NCI-H69 (cell line): ENCODE measurements at regions not wholly inside any gene's neighbourhood (a gene's known extent, or its start where the extent isn't known, plus 50 kb on each side); places are given as distances from the start of the nearest gene placed in this dataset.

ENCODE experiments used
- DNase-seq: peaks from one replicate; lab custom pipeline; 2025; lab: John Stamatoyannopoulos, UW

GRCh38 chr5:108649646-108650045, 98.1 kb upstream of the FER start:
- DNase-seq = no peak

DNA sequence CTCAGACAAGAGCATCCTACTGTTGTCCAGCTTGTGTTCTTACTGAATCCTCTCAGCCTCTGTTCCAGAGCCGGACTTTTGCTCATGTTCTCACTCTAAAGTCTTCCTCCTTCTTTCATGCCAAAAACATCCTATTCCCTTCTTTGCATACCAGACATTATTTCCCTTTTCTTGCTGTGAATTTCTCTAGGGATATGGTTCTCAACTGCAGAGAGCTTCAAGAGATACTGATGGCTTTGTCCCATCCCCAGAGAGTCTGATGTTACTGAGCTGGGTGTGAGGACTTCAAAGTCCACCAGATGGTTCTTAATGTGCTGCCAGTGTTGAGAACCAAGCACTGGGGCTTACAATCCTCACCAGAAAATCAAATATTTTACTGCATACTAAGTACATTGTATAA, 98.6 kb upstream of the FER start:
- no peak for DNase-seq

GRCh38 chr5:108642170-108642906, 105.4 kb upstream of the FER start:
- DNase-seq = peak; percentile 82

GRCh38 chr5:108641596-108641995, 106.1 kb upstream of the FER start:
- no peak for DNase-seq

DNA sequence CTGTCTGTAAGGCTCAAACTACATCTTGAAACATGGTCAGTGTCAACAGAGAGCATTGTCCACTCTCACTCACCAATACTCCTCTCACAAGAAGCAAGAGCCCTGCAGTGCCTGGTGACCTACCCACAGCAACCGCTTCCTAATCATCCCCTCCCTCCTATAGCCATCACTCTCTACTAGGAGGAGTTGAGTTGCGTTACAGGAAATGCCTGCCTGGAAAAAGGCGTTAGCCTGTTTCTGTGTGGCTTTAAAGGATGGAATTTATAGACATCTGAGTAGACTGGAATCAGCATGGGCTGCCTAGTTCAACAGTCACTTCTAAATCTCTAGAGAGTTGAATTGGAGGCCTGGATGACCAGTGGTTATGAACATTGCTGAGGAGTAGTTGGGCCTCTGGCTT, 108.3 kb upstream of the FER start:
- DNase-seq = no peak

DNA sequence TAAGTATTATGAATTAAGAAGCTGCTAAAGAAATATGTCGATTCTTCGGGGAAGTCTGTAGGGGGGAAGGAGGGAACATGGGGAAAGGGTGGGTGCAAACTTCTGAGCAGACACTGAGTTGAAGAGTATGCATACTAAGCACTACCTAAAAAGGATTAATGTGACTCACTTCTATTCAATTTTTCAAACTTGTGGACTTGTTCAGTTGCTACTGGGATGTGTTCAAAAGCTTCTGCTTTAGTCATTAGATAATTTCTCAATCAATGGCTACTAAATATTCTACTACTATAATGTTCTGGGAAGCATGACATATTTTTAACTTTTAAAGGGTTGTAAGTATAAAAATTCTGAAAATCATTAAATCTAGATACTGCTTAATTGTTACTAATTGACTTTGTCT, 109.7 kb upstream of the FER start:
- DNase-seq = no peak

DNA sequence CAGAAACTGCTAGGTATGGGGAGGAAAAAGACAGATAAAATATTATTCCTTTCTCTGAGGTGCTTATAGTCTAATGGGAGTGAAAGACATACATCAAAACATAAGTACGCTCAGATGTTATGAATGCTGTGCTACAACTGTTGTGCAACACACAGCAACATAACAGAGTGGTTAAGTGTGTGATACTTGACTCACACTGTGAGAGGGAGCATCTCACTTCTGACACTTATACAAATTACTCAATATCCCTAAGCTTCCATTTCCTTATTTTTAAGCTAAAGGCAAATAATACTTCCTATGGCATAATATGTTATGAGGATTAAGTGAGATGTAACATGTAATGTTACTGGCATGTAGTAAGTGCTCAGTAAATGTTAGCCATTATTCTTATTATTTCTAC, 110.6 kb upstream of the FER start:
- DNase-seq = no peak

DNA sequence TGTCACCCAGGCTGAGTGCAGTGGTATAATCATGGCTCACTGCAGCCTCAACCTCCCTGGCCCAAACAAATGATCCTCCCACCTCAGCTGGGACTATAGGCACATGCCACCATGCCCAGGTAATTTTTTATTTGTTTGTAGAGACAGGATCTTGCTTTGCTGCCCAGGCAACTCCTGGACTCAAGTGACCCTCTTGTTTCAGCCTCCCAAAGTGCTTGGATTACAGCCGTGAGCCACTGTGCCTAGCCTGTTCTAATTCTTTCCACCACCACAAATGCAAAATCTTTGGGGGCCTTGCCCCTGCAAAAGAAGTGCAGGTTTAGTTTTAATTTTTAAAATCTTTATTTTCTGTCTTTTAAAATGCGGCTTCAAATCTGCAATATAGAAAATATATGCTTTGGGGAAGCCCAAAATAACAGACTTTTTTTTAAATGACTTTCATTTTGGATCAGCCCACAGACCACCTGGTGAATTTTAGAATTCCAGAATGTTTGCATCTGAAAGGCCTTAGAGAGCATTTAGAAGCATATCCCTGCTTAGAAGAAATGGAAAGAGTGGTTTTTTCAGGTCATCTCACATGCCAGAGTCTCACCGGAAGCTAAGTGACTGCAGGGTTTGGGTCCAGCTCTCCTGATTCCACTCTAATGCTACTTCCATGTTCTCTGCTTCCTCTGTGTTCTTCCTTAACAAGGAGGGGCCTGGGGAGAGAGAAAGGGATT, 111.4 kb upstream of the FER start:
- no peak for DNase-seq

- no peak for DNase-seq
These were observed 112.9 kb upstream of the FER start for GRCh38 chr5:108634617-108635288.

DNA sequence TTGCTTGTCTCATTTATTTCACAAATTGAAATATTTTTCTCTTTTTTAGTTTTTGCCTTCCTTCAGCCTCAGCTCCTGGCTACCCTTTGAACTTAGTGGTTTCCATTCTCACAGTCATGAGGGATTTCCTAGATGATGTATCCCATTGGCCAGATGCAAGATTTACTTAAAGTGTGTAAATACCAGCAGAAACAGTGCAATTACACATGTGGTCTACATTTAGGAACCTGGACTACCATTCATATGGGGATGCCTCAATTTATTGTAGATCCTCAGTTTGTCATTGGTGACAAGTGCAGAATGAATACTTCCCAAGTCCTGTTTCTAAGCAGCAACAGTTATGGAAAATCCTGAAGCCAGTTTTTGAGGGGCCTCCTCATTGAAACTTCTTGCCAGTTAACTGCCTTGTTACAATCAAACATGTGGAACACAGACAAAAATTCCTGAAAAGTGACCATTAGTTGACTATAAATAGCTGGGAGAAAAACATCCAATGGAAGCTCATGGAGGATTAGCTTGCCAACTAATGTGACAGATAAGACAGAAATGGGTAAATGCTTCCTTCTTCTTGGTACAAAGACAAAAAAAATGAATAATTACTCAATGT, 113.6 kb upstream of the FER start:
- no peak for DNase-seq

DNA sequence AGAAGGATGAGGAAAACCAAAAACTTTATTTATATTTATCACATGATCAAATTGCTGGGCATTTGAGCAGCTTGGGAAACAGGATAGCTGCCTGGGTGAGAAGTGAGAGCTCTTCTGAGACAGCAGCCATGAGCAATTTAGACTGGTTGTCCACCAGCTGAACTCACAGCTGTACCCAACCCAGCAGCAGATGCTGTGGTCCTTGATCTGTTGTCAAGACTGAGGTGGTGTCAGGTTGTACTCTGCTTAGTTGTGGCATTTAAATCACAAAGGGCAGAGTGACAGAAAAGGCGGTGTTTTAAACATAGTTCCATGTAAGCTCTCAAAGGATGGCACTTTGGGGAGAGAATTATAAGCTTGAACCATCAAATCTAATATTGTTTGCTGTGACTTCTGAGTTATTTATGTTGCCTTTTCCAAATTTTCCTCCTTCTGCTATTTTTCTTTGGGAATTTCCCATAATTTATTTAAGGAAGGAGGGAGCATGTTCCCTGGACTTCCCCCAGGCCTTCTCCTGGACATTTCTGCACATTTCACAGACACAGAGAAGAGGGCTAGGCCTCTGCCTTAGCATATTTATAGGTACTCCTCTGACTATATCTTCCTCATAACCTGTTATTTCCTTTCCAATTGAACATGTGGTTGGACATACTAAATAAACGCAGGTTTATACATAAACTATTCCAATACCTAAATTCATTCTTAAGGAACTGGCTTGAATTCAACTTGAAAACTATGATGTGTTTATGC, 117.7 kb upstream of the FER start:
- DNase-seq = no peak

DNA sequence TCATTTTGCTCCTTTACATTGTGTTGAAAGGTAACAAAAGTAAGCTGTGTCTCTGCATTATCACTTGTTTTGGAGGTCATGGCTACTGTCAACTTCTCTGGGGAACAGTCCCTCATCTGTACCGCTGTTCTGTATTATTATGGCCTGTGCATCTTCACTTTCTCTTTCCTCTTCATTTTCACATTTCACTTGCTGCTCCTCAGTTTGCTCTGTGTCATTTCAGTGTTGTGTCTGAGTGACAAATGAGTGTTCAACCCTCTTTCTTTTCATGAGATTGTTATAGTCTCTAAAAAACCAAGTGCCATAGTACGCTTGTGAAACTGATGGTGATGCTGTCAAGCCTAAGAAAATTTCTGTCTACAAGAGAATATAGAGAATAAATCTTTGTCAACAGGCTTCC, 122.0 kb upstream of the FER start:
- no peak for DNase-seq

GRCh38 chr5:108623826-108624225, 123.9 kb upstream of the FER start:
- no peak for DNase-seq

DNA sequence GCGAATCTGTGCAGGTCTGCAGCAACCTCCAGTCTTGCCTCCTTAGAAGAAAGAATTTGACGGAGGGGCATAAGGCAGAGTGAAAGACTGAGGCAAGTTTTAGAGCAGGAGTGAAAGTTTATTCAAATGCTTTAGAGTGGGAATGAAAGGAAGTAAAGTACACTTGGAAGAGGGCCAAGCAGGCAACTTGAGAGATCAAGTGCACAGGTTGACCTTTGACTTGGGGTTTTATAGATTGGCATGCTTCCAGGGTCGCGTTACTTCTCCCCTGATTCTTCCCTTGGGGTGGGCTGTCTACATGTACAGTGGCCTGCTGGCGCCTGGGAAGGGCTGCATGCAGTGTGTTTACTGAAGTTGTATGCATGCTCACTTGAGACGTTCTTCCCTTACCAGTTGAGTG, 127.2 kb upstream of the FER start:
- no peak for DNase-seq

- no peak for DNase-seq
These were observed 127.9 kb upstream of the FER start for GRCh38 chr5:108619815-108620214.

DNA sequence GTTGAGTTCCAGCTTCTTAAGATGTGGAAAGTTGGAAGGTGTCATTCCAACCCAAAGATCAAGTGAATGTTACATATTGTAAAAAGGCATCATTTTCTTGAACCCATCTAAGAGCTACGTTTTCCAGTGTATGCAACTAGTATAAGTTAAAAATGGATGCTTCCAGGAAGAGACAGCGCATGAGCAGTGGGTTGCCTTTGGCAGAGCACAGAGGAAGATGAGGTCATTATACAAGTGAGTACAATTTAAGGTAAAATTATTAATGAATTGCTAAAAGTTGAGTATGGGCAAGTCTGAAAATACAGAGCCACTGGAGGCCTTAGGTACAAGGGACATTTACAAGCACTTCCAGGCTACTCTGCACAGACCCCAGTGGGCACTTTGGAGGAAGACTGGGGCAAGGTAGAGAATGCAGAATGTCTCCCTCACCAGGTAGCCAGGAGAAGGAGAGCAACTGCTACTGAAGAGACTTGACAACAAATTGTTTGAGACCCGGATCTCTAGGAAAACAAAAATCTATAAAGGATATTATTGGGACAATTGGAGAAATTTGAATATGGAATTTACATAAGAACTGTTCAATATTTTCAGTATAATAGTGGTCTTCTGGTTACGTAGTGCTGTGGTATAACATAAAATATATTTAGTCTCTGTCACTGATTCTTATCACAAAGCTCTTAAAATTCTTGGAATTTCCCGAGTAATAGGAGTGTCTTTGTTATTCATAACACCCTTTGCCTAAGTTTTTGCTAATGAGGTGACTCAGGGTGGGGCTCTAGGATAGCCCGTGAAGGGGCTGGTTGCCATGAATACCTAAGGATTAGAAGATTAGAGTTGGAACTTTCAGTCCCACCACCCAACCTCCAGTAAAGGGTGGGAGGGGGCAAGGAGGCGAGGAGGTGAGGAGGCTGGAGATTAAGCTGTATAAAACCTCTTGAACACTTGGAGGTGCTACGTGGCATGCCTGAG, 129.9 kb upstream of the FER start:
- no peak for DNase-seq

DNA sequence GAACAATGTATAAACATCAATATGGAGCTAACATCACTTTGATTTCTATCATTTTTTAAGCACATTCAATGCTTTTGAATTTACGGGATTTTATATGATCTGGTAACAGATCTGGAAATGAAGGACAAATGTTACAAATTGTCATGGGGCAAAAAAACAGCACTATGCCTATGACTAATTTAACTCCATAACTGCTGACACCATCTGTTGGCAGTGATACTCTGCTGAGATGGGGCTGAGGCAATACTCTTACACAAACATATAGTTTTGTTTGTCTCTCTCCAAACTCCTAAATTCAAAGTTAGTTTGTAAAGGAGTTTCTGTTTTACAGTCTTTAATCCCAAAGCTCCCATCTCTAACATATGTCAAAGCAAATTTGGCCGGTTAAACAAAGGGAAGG, 132.5 kb upstream of the FER start:
- no peak for DNase-seq

DNA sequence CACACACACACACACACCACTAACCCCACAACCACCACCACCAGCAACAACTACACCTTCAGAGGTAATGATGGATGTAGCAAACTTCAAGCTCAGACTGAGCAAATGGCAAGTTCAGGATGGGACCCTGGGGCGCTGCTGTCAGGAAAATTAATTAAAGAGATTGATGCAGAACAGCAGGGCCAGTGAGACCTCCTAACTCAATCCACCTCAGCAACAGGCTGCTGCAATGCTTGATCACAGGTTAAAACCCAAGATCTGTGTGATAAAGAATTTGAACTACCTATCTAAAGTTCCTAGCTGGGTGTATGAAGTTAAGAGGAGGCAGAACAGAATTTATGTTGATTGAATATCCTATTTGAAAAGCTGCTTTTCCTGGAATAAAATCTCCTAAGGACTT, 140.3 kb upstream of the FER start:
- DNase-seq = no peak

DNA sequence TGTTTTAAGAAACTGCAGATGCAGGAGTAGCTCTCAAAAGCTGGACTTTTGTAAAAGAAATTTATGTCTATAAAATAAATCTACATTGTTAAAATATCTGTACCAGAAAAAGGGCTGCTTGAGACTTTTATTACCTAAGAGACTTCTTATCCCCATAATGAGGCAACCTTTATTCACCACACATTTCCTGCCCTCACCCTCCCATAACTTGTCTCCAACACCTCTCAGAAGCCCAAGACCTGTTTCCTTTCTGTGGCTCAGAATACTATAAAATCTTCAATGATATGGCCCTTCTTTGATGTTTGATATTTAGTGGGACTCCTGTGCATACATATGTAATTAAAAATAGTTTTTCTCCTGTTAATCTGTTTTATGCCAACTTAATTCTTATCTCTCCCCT, 141.5 kb upstream of the FER start:
- no peak for DNase-seq

DNA sequence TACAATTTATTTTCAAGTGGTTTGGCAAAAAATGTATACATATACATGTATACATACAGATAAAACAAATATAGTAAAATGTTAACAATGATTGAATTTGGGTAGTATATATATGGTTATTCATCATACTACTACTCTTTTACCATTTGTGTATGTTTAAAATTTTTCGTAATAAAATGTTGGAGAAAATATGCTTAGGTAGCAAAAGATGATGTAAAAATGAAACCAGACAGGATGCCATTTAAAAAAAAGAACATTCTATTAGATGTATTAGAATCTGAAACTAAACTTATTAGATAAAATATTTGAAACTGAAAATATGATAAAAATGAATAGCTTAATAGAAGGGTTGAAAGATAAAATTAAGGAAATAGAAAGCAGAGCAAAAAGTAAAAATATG, 144.9 kb upstream of the FER start:
- no peak for DNase-seq

GRCh38 chr5:108590799-108591198, 156.9 kb upstream of the FER start:
- DNase-seq = no peak
